SH-SY5Y (cell line): ENCODE measurements at regions not wholly inside any gene's neighbourhood (a gene's known extent, or its start where the extent isn't known, plus 50 kb on each side); places are given as distances from the start of the nearest gene placed in this dataset.

Experiments
- GATA2 ChIP-seq: IDR thresholded peaks from 2 replicates; pipeline ENCODE4 v1.6.1; 2011; ENCODE audit warnings: mild to moderate bottlenecking, low read depth, low read length
- GATA3 ChIP-seq: IDR thresholded peaks from 2 replicates; pipeline ENCODE4 v1.6.1; 2011; ENCODE audit warnings: low read depth, mild to moderate bottlenecking, low read length, moderate library complexity

GRCh38 chr13:72186730-72187422 is 319.9 kb upstream of the DACH1 start:
- TF ChIP-seq GATA2, result no peak
- no peak for TF ChIP-seq GATA3
